Stimulated activated CD8-positive, alpha-beta memory T cell treated with anti-CD3 and anti-CD28 coated beads, Interleukin-7, amount 100 ng/mL, for 1 hour (primary cell): ENCODE measurements at regions not wholly inside any gene's neighbourhood (a gene's known extent, or its start where the extent isn't known, plus 50 kb on each side); places are given as distances from the start of the nearest gene placed in this dataset.

Source experiments
- DNase-seq, 2 donors: peaks; one replicate each; pipeline ENCODE4 v3.0.0-alpha.2; 2020; ENCODE audit warnings: low read depth in 2 of 2

- no peak for DNase-seq
Measured at GRCh38 chr18:57991552-57991951, 52.5 kb upstream of the NEDD4L start.

- no peak for DNase-seq
Measured at GRCh38 chr18:57989536-57989935, 54.5 kb upstream of the NEDD4L start.

GRCh38 chr18:57984490-57985115 is 59.4 kb upstream of the NEDD4L start:
- DNase-seq, result no peak

DNA sequence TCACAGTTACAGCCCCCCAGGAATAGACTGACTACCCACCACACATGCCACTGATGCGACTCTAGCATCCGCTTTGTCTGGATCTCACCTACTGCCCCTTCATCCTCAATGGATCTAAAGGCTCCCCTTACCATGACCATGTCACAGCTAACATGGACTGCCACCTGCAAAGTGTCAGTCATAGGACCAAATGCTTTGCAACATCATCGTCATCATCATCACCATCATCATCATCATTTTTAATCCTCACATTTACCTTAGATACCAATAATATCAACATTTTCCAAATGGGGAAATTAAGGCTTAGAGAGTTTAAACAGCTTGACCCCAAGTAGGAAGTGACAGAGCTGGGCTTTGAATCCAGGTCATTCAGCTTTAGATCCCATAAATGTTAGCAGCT is 60.1 kb upstream of the NEDD4L start:
- DNase-seq, result no peak

GRCh38 chr18:57983472-57983871 is 60.6 kb upstream of the NEDD4L start:
- DNase-seq, result no peak

GRCh38 chr18:57982372-57983021 is 61.5 kb upstream of the NEDD4L start:
- DNase-seq, result no peak

GRCh38 chr18:57981308-57982028 is 62.6 kb upstream of the NEDD4L start:
- DNase-seq, result no peak

- DNase-seq, result no peak
Measured at GRCh38 chr18:57980573-57981307, 63.3 kb upstream of the NEDD4L start.

DNA sequence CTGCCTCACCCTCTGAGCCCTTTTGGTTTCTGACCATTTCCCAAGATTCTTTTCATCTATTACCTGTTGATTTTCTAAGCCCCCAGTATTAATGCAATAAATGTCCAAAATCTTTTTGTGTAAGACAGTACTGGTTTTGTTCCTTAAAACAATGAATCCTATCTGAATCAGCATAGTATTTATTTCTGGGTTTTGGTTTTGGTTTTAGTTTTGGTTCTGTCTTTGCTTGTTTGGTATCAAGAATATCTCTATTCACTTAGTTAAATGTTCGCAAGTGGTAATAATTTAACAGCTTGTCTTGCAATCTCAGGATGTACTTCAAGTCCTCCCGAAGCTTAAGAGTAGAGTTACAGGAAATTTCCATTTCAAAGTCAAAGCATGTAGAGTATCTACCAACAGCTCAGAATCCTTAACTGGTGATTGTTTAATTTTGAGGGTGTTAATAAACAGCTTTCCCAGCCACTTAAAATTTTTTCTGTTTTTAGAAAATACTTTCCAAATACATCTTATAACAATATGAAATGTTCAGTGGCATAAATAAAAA is 67.7 kb upstream of the NEDD4L start:
- DNase-seq, result no peak

DNA sequence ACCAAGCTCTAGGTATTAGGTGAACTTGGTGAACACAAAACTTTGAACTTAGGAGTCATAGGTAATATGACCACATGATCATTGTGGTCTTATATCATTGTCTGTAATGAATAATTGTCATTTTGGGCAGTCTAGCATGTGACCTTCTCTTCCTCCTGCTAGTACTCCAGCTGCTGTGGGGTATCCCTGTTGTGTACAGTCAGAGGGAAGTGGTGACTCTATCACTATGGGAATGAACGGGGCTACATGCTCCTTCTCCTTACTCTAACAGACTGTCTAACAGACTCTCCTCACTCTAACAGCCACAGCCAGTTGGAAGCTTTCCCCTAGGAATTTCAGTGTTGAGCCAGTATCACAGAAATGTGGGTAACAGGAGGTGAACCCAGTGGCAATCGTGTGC is 68.2 kb upstream of the NEDD4L start:
- DNase-seq, result no peak

DNA sequence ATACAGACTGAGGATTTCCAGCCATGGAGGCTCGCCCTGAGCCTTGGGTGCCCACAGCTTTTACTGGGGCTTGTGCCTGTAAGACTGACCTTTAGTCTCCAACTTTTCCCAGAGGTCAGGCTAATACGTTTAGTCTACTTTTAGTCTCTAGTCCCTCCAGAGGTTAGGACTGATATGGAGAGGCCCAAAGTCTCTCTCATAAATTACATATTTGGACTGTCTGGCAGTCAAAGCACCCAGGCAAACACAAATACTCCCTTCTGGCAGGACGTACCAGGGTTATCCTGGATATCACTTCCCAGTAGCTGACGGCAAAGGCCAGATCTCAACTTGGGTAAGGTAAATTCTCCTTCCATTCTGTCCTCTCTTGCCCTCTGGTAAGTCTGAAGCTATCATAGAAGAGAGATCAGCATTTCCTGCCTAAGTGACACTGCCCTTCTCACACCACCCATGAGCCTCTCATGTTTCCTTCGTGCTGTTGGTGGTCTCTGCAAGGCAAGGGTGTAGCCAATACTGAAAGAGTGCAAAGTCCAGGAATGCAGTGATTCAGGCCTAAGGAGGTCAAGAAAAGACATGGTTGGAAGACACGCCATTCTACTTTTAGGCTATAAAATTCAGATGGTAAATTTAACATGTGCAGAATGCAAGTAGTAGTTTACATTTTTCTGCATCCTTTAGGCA is 69.3 kb upstream of the NEDD4L start:
- no peak for DNase-seq

DNA sequence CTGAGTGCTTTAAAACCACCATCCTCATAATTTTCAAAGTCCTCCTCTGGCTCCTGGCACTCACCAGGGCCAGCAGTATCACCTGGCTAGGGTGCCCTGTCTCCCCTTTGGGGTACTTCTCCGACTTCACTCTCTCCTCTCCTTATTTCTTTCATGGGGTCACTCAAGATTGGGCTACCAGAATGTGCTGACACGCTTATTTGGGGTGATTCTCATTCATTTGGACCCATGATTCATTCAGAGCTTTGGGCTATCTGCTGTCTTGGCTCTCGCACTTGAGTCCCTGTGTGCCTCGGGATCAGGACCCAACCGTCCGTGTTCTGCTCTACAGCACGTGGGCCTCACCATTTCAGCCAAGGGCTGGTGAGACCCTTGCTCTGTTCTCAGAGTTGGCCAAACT is 70.1 kb upstream of the NEDD4L start:
- DNase-seq, result no peak

DNA sequence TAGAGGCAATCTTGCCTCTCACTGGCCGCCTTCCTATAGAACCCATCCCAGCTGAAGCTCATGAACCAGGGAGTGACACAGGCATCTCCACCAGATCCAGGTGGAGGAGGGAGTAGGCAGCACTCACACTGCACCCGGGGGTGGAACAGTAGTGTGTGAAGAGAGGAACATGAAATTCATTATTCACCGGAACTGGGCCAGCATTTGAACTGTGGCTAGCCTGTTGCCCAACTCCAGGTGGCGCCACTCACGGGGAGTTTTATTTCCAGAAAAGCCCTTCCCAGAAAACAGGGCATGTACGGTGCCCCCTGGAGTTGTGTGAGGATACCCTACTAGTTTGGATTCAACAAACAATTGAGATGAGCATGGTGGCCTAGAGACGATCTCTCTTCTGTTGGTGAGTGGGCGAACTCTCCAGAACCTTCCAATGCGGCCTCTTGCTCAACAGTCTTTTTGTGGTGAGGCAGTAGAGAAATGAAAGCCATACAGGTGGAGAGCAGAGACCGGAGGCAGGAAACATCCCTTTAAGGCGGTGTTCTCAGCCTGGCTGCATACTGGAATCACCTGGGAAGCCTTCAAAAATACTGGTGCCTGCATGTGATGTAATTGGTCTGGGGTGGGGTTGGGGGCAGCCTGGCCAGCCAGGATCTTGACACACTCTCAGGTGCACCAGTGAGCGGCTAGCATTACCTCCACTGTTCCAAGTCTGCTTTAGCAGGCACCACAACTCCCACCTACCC is 73.5 kb upstream of the NEDD4L start:
- no peak for DNase-seq

DNA sequence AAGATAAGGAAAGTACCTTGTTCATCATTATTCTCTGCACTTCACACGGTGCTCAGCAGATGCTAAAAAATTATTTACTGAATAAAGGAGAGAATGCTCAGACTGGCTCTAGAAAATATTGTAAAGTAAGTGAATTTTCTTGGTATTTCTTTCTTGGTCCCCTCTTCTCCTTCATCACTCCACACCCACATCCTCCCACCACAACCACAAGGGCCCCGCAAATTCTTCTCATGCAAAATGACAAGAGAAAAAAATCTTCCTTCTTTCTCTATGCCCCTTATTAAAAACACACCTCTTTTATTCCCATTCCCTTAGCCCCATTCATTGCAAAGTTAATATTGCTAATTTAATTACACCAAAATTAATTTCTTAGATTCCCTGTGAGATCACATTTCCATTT is 74.2 kb upstream of the NEDD4L start:
- DNase-seq, result no peak

GRCh38 chr18:57965246-57965645 is 78.8 kb upstream of the NEDD4L start:
- no peak for DNase-seq

GRCh38 chr18:57961876-57962505 is 82.0 kb upstream of the NEDD4L start:
- no peak for DNase-seq

DNA sequence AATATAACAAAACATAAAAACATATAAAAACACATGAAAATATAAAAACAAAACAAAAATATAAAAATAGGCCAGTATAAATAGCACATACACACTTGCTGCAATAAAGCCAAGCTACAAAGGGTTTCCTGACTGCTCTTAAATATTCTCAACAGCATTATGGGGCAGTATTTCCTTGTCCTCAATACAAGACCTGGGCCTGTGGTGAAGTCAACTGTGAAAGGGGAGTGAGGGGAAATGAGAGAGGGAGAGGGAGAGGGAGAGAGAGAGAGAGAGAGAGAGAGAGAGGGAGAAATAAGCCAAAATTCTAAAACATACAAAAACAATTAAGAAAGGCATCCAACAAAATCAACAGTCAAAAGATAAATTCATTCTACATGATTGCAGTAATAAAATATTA is 82.6 kb upstream of the NEDD4L start:
- no peak for DNase-seq

GRCh38 chr18:57959278-57959677 is 84.7 kb upstream of the NEDD4L start:
- DNase-seq, result no peak

DNA sequence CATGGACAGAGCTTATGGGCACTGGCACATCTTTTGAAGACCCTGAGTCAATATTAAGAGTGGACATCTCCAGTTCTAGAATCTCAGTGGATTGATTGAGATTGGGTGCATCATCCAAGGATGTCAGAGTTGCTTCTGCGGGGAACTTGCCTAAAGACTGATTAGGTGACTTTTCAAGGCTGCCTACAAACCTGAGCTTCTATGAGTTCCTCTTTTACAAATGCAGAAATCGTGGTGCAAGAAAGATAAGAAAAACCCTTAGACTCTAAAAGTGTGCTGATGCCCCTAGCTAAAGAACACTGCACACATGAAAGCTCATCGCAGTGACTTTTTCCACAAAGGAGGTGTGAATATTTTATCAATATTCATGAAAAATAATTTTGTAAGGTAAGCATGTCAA is 86.8 kb upstream of the NEDD4L start:
- DNase-seq, result no peak

- no peak for DNase-seq
Measured at GRCh38 chr18:57956491-57956890, 87.5 kb upstream of the NEDD4L start.

DNA sequence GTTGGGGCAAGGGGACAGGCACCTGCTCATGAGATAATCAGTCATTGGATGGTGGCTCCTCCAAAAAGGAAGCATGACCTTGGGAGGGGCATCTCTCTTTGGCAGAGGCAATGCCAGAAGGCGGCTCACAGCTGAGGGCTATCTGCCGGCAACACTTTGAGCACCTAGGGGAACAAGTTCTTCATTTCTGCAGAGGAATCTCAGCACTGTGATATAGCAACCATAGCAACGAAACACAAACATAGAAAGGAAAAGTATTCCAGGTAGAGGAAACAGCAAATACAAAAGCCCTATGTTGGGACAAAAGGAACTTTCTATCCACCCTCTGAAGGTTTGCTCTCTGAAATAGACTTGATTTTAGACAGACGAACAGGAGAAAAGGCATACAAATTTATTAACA is 89.1 kb upstream of the NEDD4L start:
- no peak for DNase-seq
